ENCODE measurements at regions not wholly inside any gene's neighbourhood (a gene's known extent, or its start where the extent isn't known, plus 50 kb on each side); places are given as distances from the start of the nearest gene placed in this dataset.
"Not testable (repeated sequence)": the region's sequence is repeated elsewhere in the genome, so short reads cannot be mapped to it uniquely, and the experiment has no call there.

DNA sequence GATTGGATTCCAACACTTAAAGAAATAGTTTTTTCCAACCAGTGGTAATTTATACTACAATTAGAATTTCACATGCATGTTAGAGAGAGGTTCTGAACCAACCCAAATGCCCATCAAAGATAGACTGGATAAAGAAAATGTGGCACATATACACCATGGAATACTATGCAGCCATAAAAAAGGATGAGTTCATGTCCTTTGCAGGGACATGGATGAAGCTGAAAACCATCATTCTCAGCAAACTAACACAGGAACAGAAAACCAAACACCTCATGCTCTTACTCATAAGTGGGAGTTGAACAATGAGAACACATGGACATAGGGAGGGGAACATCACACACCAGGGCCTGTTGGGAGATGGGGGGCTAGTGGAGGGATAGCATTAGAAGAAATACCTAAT lies 532.2 kb downstream of the EDEM1 start:
- not testable (repeated sequence) for TF ChIP-seq POLR2A, EP300 (IDR thresholded peaks at IDR 0.05)
- TF ChIP-seq, protein P1, sequence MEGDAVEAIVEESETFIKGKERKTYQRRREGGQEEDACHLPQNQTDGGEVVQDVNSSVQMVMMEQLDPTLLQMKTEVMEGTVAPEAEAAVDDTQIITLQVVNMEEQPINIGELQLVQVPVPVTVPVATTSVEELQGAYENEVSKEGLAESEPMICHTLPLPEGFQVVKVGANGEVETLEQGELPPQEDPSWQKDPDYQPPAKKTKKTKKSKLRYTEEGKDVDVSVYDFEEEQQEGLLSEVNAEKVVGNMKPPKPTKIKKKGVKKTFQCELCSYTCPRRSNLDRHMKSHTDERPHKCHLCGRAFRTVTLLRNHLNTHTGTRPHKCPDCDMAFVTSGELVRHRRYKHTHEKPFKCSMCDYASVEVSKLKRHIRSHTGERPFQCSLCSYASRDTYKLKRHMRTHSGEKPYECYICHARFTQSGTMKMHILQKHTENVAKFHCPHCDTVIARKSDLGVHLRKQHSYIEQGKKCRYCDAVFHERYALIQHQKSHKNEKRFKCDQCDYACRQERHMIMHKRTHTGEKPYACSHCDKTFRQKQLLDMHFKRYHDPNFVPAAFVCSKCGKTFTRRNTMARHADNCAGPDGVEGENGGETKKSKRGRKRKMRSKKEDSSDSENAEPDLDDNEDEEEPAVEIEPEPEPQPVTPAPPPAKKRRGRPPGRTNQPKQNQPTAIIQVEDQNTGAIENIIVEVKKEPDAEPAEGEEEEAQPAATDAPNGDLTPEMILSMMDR (IDR thresholded peaks at IDR 0.05) = not testable (repeated sequence)
